C4-2B (cell line): ENCODE measurements at regions not wholly inside any gene's neighbourhood (a gene's known extent, or its start where the extent isn't known, plus 50 kb on each side); places are given as distances from the start of the nearest gene placed in this dataset.

Experiments used
- H3K27ac ChIP-seq: fragments of 450-650 bp; 2 replicates; pipeline ENCODE4 v1.5.1; 2017
- CTCF ChIP-seq: fragments of 450-650 bp; conservative IDR thresholded peaks from 2 replicates; pipeline ENCODE4 v1.5.1; 2017; ENCODE audit warnings: mild to moderate bottlenecking
- ZFX ChIP-seq: fragments of 450-650 bp; IDR thresholded peaks from 2 replicates; pipeline ENCODE4 v1.6.1; 2017

GRCh38 chr11:116193321-116194131, 579.3 kb downstream of the BUD13 start:
- no peak; the same call in 1 of the 2 replicates for TF ChIP-seq CTCF
- TF ChIP-seq ZFX: no peak
- peak overlapping the region; percentile 65 for H3K27ac ChIP-seq

- peak overlapping the region; percentile 65; the same call in 1 of the 2 replicates for H3K27ac ChIP-seq
- TF ChIP-seq ZFX: no peak
- no peak for TF ChIP-seq CTCF
Measured at GRCh38 chr11:116192509-116193210, 580.1 kb downstream of the BUD13 start.

- no peak overlapping the region for H3K27ac ChIP-seq
- no peak for TF ChIP-seq ZFX
- no peak for TF ChIP-seq CTCF
Measured at GRCh38 chr11:116190861-116191260, 581.9 kb downstream of the BUD13 start.

GRCh38 chr11:116189408-116190170, 583.2 kb downstream of the BUD13 start:
- no peak overlapping the region for H3K27ac ChIP-seq
- TF ChIP-seq ZFX (no peak), CTCF (no peak)

GRCh38 chr11:116188350-116188749, 584.4 kb downstream of the BUD13 start:
- TF ChIP-seq CTCF (no peak), ZFX (no peak)
- H3K27ac ChIP-seq: no peak overlapping the region

DNA sequence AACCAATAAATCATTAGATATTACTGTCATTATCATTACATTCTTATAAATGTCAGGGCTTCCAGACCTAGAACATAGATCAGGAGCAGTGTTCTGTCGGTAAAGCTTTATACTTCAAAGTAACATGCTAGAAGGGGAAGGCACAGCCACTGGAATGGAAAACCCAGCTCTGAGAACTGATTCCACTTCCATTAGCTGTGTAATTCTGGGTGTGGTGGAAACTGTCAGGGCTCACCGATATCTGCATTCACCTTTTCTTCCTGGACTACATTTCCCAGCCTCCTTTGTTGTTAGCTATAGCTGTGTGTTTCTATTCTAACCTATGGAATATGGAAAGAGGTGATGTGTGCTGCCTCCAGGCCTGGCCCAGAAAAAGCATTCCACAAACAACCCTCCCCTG, 585.8 kb downstream of the BUD13 start:
- H3K27ac ChIP-seq: no peak overlapping the region
- TF ChIP-seq CTCF (no peak), ZFX (no peak)
